ENCODE measurements at regions not wholly inside any gene's neighbourhood (a gene's known extent, or its start where the extent isn't known, plus 50 kb on each side); places are given as distances from the start of the nearest gene placed in this dataset.

- Histone ChIP-seq H3K27me3 (ENCODE audit: control insufficient read depth, insufficient read depth, low read length) (no peaks in the 10 kb centered on the region), H3K4me3 (ENCODE audit: low read depth, low read length) (no peak overlapping the region), H3K36me3 (ENCODE audit: control insufficient read depth, insufficient read depth, low read length) (no peaks in the 10 kb centered on the region)
- no peak for DNase-seq (ENCODE audit: low read depth)
- TF ChIP-seq CTCF (IDR thresholded peaks at IDR 0.05; ENCODE audit: insufficient read depth, low read length, poor library complexity, severe bottlenecking), result no peak
These were observed 125.3 kb downstream of the TSHZ3 start for GRCh38 chr19:31223740-31224534.

- TF ChIP-seq CTCF (IDR thresholded peaks at IDR 0.05; ENCODE audit: insufficient read depth, low read length, poor library complexity, severe bottlenecking), result no peak
- H3K4me3 ChIP-seq (ENCODE audit: low read depth, low read length), result no peak overlapping the region
- H3K27me3 ChIP-seq (ENCODE audit: control insufficient read depth, insufficient read depth, low read length), result no peaks in the 10 kb centered on the region
- H3K36me3 ChIP-seq (ENCODE audit: control insufficient read depth, insufficient read depth, low read length), result no peaks in the 10 kb centered on the region
- DNase-seq (ENCODE audit: low read depth), result no peak
These were observed 128.7 kb downstream of the TSHZ3 start for GRCh38 chr19:31220540-31220939.

GRCh38 chr19:31214997-31215396, 134.2 kb downstream of the TSHZ3 start:
- TF ChIP-seq CTCF (IDR thresholded peaks at IDR 0.05; ENCODE audit: insufficient read depth, low read length, poor library complexity, severe bottlenecking), result no peak
- DNase-seq (ENCODE audit: low read depth), result no peak
- Histone ChIP-seq H3K36me3 (ENCODE audit: control insufficient read depth, insufficient read depth, low read length) (no peaks in the 10 kb centered on the region), H3K27me3 (ENCODE audit: control insufficient read depth, insufficient read depth, low read length) (no peaks in the 10 kb centered on the region), H3K4me3 (ENCODE audit: low read depth, low read length) (no peak overlapping the region)

GRCh38 chr19:31214086-31214485, 135.2 kb downstream of the TSHZ3 start:
- Histone ChIP-seq H3K36me3 (ENCODE audit: control insufficient read depth, insufficient read depth, low read length) (no peaks in the 10 kb centered on the region), H3K4me3 (ENCODE audit: low read depth, low read length) (no peak overlapping the region), H3K27me3 (ENCODE audit: control insufficient read depth, insufficient read depth, low read length) (no peaks in the 10 kb centered on the region)
- DNase-seq (ENCODE audit: low read depth), result peak; percentile 97
- TF ChIP-seq CTCF (IDR thresholded peaks at IDR 0.05; ENCODE audit: insufficient read depth, low read length, poor library complexity, severe bottlenecking), result no peak

- Histone ChIP-seq H3K4me3 (ENCODE audit: low read depth, low read length) (no peak overlapping the region), H3K27me3 (ENCODE audit: control insufficient read depth, insufficient read depth, low read length) (no peaks in the 10 kb centered on the region), H3K36me3 (ENCODE audit: control insufficient read depth, insufficient read depth, low read length) (no peaks in the 10 kb centered on the region)
- TF ChIP-seq CTCF (IDR thresholded peaks at IDR 0.05; ENCODE audit: insufficient read depth, low read length, poor library complexity, severe bottlenecking), result no peak
- DNase-seq (ENCODE audit: low read depth), result no peak
These were observed 138.1 kb downstream of the TSHZ3 start for GRCh38 chr19:31211088-31211487.

Data from kidney epithelial cell (primary cell).